NB4 (cell line): ENCODE measurements at regions not wholly inside any gene's neighbourhood (a gene's known extent, or its start where the extent isn't known, plus 50 kb on each side); places are given as distances from the start of the nearest gene placed in this dataset.

ENCODE experiments used
- POLR2A ChIP-seq: IDR thresholded peaks from 2 replicates; pipeline ENCODE4 v1.6.1; 2011; ENCODE audit warnings: mild to moderate bottlenecking; ENCODE audit not compliant: insufficient read length; ENCODE audit errors: extremely low read depth
- TF ChIP-seq, protein P1 (sequence below): IDR thresholded peaks from one replicate; pipeline ENCODE4 v1.5.1; 2012; ENCODE audit warnings: low read depth, low read length
- TF ChIP-seq, protein P2 (sequence below): IDR thresholded peaks from 2 replicates; pipeline ENCODE4 v1.6.1; 2011; ENCODE audit warnings: low read depth, low read length

DNA sequence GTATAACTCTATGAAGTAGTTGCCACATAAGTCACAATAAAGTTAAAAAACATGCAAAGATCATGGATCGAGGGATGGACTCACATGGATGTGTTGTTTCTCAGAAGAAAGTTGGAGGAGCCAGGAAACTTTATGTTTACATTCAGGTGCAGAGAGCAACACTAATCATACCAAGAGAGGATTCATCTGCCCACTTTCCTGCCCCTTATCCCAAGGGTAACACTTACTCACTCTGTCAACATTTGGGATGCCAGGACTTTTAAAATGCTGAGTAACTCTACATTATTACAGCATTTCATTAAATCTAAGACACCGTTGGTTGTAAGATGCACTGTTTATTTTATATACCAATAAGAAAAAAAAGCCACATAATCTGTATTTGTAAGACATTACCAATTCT, 170.4 kb downstream of the KCNE4 start:
- TF ChIP-seq, protein P1, sequence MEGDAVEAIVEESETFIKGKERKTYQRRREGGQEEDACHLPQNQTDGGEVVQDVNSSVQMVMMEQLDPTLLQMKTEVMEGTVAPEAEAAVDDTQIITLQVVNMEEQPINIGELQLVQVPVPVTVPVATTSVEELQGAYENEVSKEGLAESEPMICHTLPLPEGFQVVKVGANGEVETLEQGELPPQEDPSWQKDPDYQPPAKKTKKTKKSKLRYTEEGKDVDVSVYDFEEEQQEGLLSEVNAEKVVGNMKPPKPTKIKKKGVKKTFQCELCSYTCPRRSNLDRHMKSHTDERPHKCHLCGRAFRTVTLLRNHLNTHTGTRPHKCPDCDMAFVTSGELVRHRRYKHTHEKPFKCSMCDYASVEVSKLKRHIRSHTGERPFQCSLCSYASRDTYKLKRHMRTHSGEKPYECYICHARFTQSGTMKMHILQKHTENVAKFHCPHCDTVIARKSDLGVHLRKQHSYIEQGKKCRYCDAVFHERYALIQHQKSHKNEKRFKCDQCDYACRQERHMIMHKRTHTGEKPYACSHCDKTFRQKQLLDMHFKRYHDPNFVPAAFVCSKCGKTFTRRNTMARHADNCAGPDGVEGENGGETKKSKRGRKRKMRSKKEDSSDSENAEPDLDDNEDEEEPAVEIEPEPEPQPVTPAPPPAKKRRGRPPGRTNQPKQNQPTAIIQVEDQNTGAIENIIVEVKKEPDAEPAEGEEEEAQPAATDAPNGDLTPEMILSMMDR = no peak
- TF ChIP-seq, protein P2, sequence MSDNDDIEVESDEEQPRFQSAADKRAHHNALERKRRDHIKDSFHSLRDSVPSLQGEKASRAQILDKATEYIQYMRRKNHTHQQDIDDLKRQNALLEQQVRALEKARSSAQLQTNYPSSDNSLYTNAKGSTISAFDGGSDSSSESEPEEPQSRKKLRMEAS = no peak
- TF ChIP-seq POLR2A = no peak
